Natural killer cell (primary cell): ENCODE measurements at regions not wholly inside any gene's neighbourhood (a gene's known extent, or its start where the extent isn't known, plus 50 kb on each side); places are given as distances from the start of the nearest gene placed in this dataset.

ENCODE experiments used
- ATAC-seq, 3 donors: fragments of 150-1000 bp in 2 of 3; fragments of 200-7000 bp in 1 of 3; cut with Tn5 transposase; 1 replicate in 1 of 3; 2 replicates in 2 of 3; pipeline ENCODE4 v1.10.0; 2021; ENCODE audit warnings: mild to moderate bottlenecking in 2 of 3, moderate library complexity in 2 of 3
- DNase-seq, 2 donors: peaks; one replicate each; pipeline versions ENCODE4 v3.0.0 to v3.0.0-alpha.2; 2013 to 2021; ENCODE audit warnings: mixed read lengths in 1 of 2
- H3K27ac ChIP-seq: one replicate; pipeline ENCODE4 v1.5.1; 2013; ENCODE audit warnings: mild to moderate bottlenecking, low read length
- H3K27me3 ChIP-seq: one replicate; pipeline ENCODE4 v1.6.1; 2013; ENCODE audit warnings: low read length; ENCODE audit not compliant: control insufficient read depth, insufficient read depth
- H3K36me3 ChIP-seq: one replicate; pipeline ENCODE4 v1.6.1; 2013; ENCODE audit warnings: low read length; ENCODE audit not compliant: control insufficient read depth, insufficient read depth
- H3K4me1 ChIP-seq: one replicate; pipeline ENCODE4 v1.6.1; 2013; ENCODE audit warnings: low read length; ENCODE audit not compliant: control insufficient read depth, insufficient read depth
- H3K4me3 ChIP-seq: one replicate; pipeline ENCODE4 v1.5.1; 2013; ENCODE audit warnings: low read length
- H3K9me3 ChIP-seq: one replicate; pipeline ENCODE4 v1.6.1; 2013; ENCODE audit warnings: low read length; ENCODE audit not compliant: control insufficient read depth, insufficient read depth
- H3K27ac Mint-ChIP-seq, 2 donors: one replicate each; pipeline ENCODE4 v1.8.0; 2022; ENCODE audit warnings: mild to moderate bottlenecking in 2 of 2, mixed read lengths in 2 of 2, moderate library complexity in 1 of 2
- H3K27me3 Mint-ChIP-seq, 2 donors: one replicate each; pipeline ENCODE4 v1.8.0; 2022; ENCODE audit warnings: low read depth in 2 of 2, mixed read lengths in 2 of 2
- H3K36me3 Mint-ChIP-seq: one replicate; pipeline ENCODE4 v1.8.0; 2022; ENCODE audit warnings: mixed read lengths
- H3K4me1 Mint-ChIP-seq, 2 donors: one replicate each; pipeline ENCODE4 v1.8.0; 2022; ENCODE audit warnings: mixed read lengths in 2 of 2
- H3K4me3 Mint-ChIP-seq: one replicate; pipeline ENCODE4 v1.8.0; 2022; ENCODE audit warnings: mild to moderate bottlenecking, moderate library complexity, mixed read lengths
- H3K9me3 Mint-ChIP-seq, 2 donors: one replicate each; pipeline ENCODE4 v1.8.0; 2022; ENCODE audit warnings: mixed read lengths in 2 of 2
- CTCF ChIP-seq: fragments of 200-600 bp; IDR thresholded peaks from one replicate; pipeline ENCODE4 v1.8.0; 2022; ENCODE audit warnings: antibody characterized with exemption
- WGBS: methylation state at CpG from one replicate; pipeline ENCODE4 v1.1.7; 2013; ENCODE audit warnings: missing lambda C conversion rate; ENCODE audit not compliant: insufficient coverage; 5-methylcytosine and 5-hydroxymethylcytosine counted together
- intact Hi-C: fragments of 100-400 bp; cut with micrococcal nuclease; formaldehyde crosslinking; loops from one replicate; pipeline ENCODE4 v1.14.2; 2022

GRCh38 chr12:89041078-89041477 lies 311.2 kb downstream of the DUSP6 start:
- WGBS = 91% methylated on average over 2 of the region's 2 CpGs
- no peak overlapping the region for H3K4me3 Mint-ChIP-seq
- intact Hi-C loops = loop anchor here (5.0 kb wide), 1 partner anchor 311 kb away; the partner anchor contains the start of gene DUSP6

GRCh38 chr12:89040146-89040964 lies 311.9 kb downstream of the DUSP6 start:
- Histone ChIP-seq H3K9me3 (no peaks in the 10 kb centered on the region), H3K27ac (peak overlapping the region; percentile 49), H3K4me1 (peaks cover 15% of the 10 kb centered on the region), H3K36me3 (no peaks in the 10 kb centered on the region), H3K4me3 (no peak overlapping the region), H3K27me3 (no peaks in the 10 kb centered on the region)
- 13% methylated on average over 10 of the region's 10 CpGs for WGBS
- no peak for TF ChIP-seq CTCF
- H3K27me3 Mint-ChIP-seq = no peaks in the 10 kb centered on the region
- peaks cover 28 to 36% of the 10 kb centered on the region in 2 donors for H3K4me1 Mint-ChIP-seq
- DNase-seq (peak in 1 of 2 donors; percentile 74), ATAC-seq (peak; percentile 86 to 87 (median 86))
- peaks cover 0 to 6% of the 10 kb centered on the region in 2 donors for H3K9me3 Mint-ChIP-seq
- peak overlapping the region; percentile 21 for H3K4me3 Mint-ChIP-seq
- no peaks in the 10 kb centered on the region for H3K36me3 Mint-ChIP-seq
- peak overlapping the region; percentile 11 to 73 for H3K27ac Mint-ChIP-seq
- intact Hi-C loops = loop anchor here (5.0 kb wide), 1 partner anchor 312 kb away; the partner anchor contains the start of gene DUSP6

More at GRCh38 chr12:89041078-89041477, 311.2 kb downstream of the DUSP6 start:
- no peak for TF ChIP-seq CTCF
- H3K4me3 ChIP-seq = no peak overlapping the region
- Mint-ChIP-seq H3K4me1 (peaks cover 28 to 36% of the 10 kb centered on the region in 2 donors), H3K27me3 (no peaks in the 10 kb centered on the region), H3K36me3 (no peaks in the 10 kb centered on the region), H3K9me3 (peaks cover 0 to 6% of the 10 kb centered on the region in 2 donors), H3K27ac (peak overlapping the region in 1 of 2 donors; percentile 11)
- H3K9me3 ChIP-seq = no peaks in the 10 kb centered on the region
- H3K36me3 ChIP-seq = no peaks in the 10 kb centered on the region
- H3K4me1 ChIP-seq = peaks cover 15% of the 10 kb centered on the region
- no peak overlapping the region for H3K27ac ChIP-seq
- no peaks in the 10 kb centered on the region for H3K27me3 ChIP-seq
- ATAC-seq (no peak), DNase-seq (no peak)

GRCh38 chr12:89038831-89039512 lies 313.3 kb downstream of the DUSP6 start:
- H3K27ac Mint-ChIP-seq = no peak overlapping the region
- Histone ChIP-seq H3K36me3 (no peaks in the 10 kb centered on the region), H3K27me3 (no peaks in the 10 kb centered on the region), H3K9me3 (no peaks in the 10 kb centered on the region), H3K4me3 (no peak overlapping the region), H3K4me1 (peaks cover 15% of the 10 kb centered on the region), H3K27ac (no peak overlapping the region)
- TF ChIP-seq CTCF = no peak
- DNase-seq (no peak), ATAC-seq (no peak)
- H3K27me3 Mint-ChIP-seq = peaks cover 0 to 3% of the 10 kb centered on the region in 2 donors
- H3K4me1 Mint-ChIP-seq = peaks cover 28 to 36% of the 10 kb centered on the region in 2 donors
- no peaks in the 10 kb centered on the region for H3K36me3 Mint-ChIP-seq
- WGBS = 74% methylated on average over 4 of the region's 4 CpGs
- H3K4me3 Mint-ChIP-seq = no peak overlapping the region
- H3K9me3 Mint-ChIP-seq = peaks cover 0 to 6% of the 10 kb centered on the region in 2 donors
- intact Hi-C loops = no loop called here
